H1 (cell line): ENCODE measurements at regions not wholly inside any gene's neighbourhood (a gene's known extent, or its start where the extent isn't known, plus 50 kb on each side); places are given as distances from the start of the nearest gene placed in this dataset.

ENCODE experiments used
- CTCF ChIA-PET: fragments of 300-600 bp; sonication (Branson Sonifier 250); formaldehyde crosslinking; loops from one replicate; lab custom pipeline; 2021; ENCODE audit not compliant: partially characterized antibody; lab: Charles Lee
- POLR2A ChIA-PET: fragments of 300-600 bp; sonication (Branson Sonifier 250); formaldehyde crosslinking; loops from one replicate; lab custom pipeline; 2021; ENCODE audit warnings: inconsistent platforms; ENCODE audit not compliant: partially characterized antibody; lab: Charles Lee
- DNase-seq, 2 experiments: peaks; one replicate each; pipeline versions ENCODE4 v3.0.0 to v3.0.0-alpha.2; 2010 to 2022; ENCODE audit warnings: low spot score in 2 of 2, low read depth in 1 of 2, mixed read lengths in 1 of 2
- FAIRE-seq: peaks from 2 replicates; lab custom pipeline; 2011; peaks lifted over from hg19 to GRCh38; lab: Jason Lieb, UNC
- H2AFZ ChIP-seq: 2 replicates; pipeline ENCODE4 v1.8.1; 2012; ENCODE audit warnings: low read length, inconsistent platforms
- H2AK5ac ChIP-seq: 2 replicates; pipeline ENCODE4 v1.6.1; 2013; ENCODE audit warnings: low read depth, low read length
- H2BK120ac ChIP-seq: replicated peaks from 2 replicates; pipeline ENCODE3; 2013; ENCODE audit warnings: low read depth, low read length, inconsistent platforms
- H2BK12ac ChIP-seq: 2 replicates; pipeline ENCODE4 v1.6.1; 2013; ENCODE audit warnings: low read depth, low read length
- H2BK15ac ChIP-seq: 2 replicates; pipeline ENCODE4 v1.6.1; 2013; ENCODE audit warnings: low read length
- H2BK20ac ChIP-seq: 2 replicates; pipeline ENCODE4 v1.6.1; 2013; ENCODE audit warnings: low read length
- H2BK5ac ChIP-seq: 2 replicates; pipeline ENCODE4 v1.6.1; 2013; ENCODE audit warnings: low read depth, low read length
- H3K14ac ChIP-seq: 2 replicates; pipeline ENCODE4 v1.6.1; 2013; ENCODE audit warnings: inconsistent platforms; ENCODE audit not compliant: insufficient read length
- H3K18ac ChIP-seq: 2 replicates; pipeline ENCODE4 v1.6.1; 2013; ENCODE audit warnings: low read length; ENCODE audit errors: extremely low read depth
- H3K23ac ChIP-seq: 2 replicates; pipeline ENCODE4 v1.6.1; 2013; ENCODE audit warnings: inconsistent platforms; ENCODE audit not compliant: insufficient read length
- H3K23me2 ChIP-seq: 2 replicates; pipeline ENCODE4 v1.6.1; 2013; ENCODE audit warnings: low read depth, low read length
- H3K27ac ChIP-seq: 2 replicates; pipeline ENCODE4 v1.6.1; 2011; ENCODE audit warnings: low read depth, low read length, inconsistent platforms
- H3K27me3 ChIP-seq, 4 experiments: replicated peaks in 1 of 4; 1 replicate in 1 of 4; 2 replicates in 3 of 4; pipeline versions ENCODE4 v1.6.1 to v1.8.1; 2011 to 2013; ENCODE audit warnings: low read length in 3 of 4, mild to moderate bottlenecking in 3 of 4, inconsistent platforms in 2 of 4, mixed read lengths in 2 of 4, moderate library complexity in 1 of 4; ENCODE audit not compliant: control insufficient read depth in 3 of 4, insufficient read depth in 3 of 4; ENCODE audit errors: extremely low read depth in 1 of 4
- H3K36me3 ChIP-seq, 4 experiments: 2 replicates each; pipeline versions ENCODE4 v1.6.1 to v1.8.1; 2011 to 2013; ENCODE audit warnings: mild to moderate bottlenecking in 4 of 4, low read length in 3 of 4, moderate library complexity in 2 of 4, control low read depth in 1 of 4, inconsistent platforms in 1 of 4; ENCODE audit not compliant: insufficient read depth in 4 of 4, control insufficient read depth in 2 of 4
- H3K4ac ChIP-seq: replicated peaks from 2 replicates; pipeline ENCODE3; 2013; ENCODE audit warnings: low read length, low read depth, mixed read lengths, inconsistent platforms; ENCODE audit not compliant: insufficient read length
- H3K4me1 ChIP-seq, 4 experiments: replicated peaks in 1 of 4; 1 replicate in 1 of 4; 2 replicates in 3 of 4; pipeline versions ENCODE4 v1.6.1 to v1.8.1; 2011 to 2013; ENCODE audit warnings: low read length in 3 of 4, inconsistent platforms in 2 of 4, mixed read lengths in 1 of 4; ENCODE audit not compliant: insufficient read depth in 4 of 4, control insufficient read depth in 3 of 4
- H3K4me2 ChIP-seq, 2 experiments: 2 replicates each; pipeline versions ENCODE4 v1.6.1 to v1.8.1; 2011 to 2013; ENCODE audit warnings: low read depth in 2 of 2, low read length in 2 of 2, control low read depth in 1 of 2, inconsistent platforms in 1 of 2, mild to moderate bottlenecking in 1 of 2; ENCODE audit not compliant: insufficient read depth in 1 of 2
- H3K4me3 ChIP-seq, 4 experiments: fragments of 200-600, 300-600 bp in 1 of 4; sonication (generic), shearing (Covaris generic), sonication (Bioruptor Twin) in 1 of 4; 2 replicates each; pipeline versions ENCODE4 v1.5.1 to v1.8.1; 2011 to 2016; ENCODE audit warnings: low read length in 4 of 4, low read depth in 3 of 4, control low read depth in 2 of 4, inconsistent platforms in 2 of 4, mild to moderate bottlenecking in 2 of 4, mixed read lengths in 1 of 4, moderate library complexity in 1 of 4; ENCODE audit not compliant: insufficient read depth in 2 of 4; ENCODE audit errors: extremely low read depth in 1 of 4
- H3K56ac ChIP-seq: replicated peaks from 2 replicates; pipeline ENCODE3; 2013; ENCODE audit warnings: low read depth, mild to moderate bottlenecking, mixed read lengths, low read length, inconsistent platforms; ENCODE audit not compliant: insufficient read length
- H3K79me1 ChIP-seq: 2 replicates; pipeline ENCODE4 v1.6.1; 2013; ENCODE audit warnings: low read depth, low read length, control low read depth
- H3K79me2 ChIP-seq, 2 experiments: 2 replicates each; pipeline versions ENCODE4 v1.6.1 to v1.8.1; 2012 to 2013; ENCODE audit warnings: low read length in 2 of 2, mild to moderate bottlenecking in 2 of 2, inconsistent platforms in 1 of 2; ENCODE audit not compliant: insufficient read depth in 2 of 2, control insufficient read depth in 1 of 2
- H3K9ac ChIP-seq, 4 experiments: replicated peaks in 1 of 4; 1 replicate in 1 of 4; 2 replicates in 3 of 4; pipeline versions ENCODE4 v1.6.1 to v1.8.1; 2011 to 2013; ENCODE audit warnings: low read depth in 3 of 4, low read length in 3 of 4, control low read depth in 2 of 4, mild to moderate bottlenecking in 2 of 4, moderate library complexity in 2 of 4, inconsistent platforms in 1 of 4; ENCODE audit errors: extremely low read depth in 1 of 4
- H3K9me3 ChIP-seq, 2 experiments: 2 replicates each; pipeline versions ENCODE4 v1.6.1 to v1.8.1; 2012 to 2013; ENCODE audit warnings: mild to moderate bottlenecking in 2 of 2, moderate library complexity in 2 of 2, control low read depth in 1 of 2, inconsistent platforms in 1 of 2, low read depth in 1 of 2, low read length in 1 of 2, mixed read lengths in 1 of 2; ENCODE audit not compliant: insufficient read depth in 2 of 2
- H4K20me1 ChIP-seq, 2 experiments: replicated peaks in 1 of 2; 2 replicates each; pipeline versions ENCODE3 to v1.8.1; 2011 to 2013; ENCODE audit warnings: inconsistent platforms in 2 of 2, low read length in 2 of 2, mild to moderate bottlenecking in 1 of 2; ENCODE audit not compliant: insufficient read depth in 2 of 2, control insufficient read depth in 1 of 2
- H4K5ac ChIP-seq: 2 replicates; pipeline ENCODE4 v1.6.1; 2013; ENCODE audit warnings: low read length, low read depth, mixed read lengths, inconsistent platforms; ENCODE audit not compliant: insufficient read length
- H4K8ac ChIP-seq: 2 replicates; pipeline ENCODE4 v1.8.0; 2013; ENCODE audit warnings: mild to moderate bottlenecking, moderate library complexity, low read length, inconsistent platforms; ENCODE audit not compliant: insufficient read depth; ENCODE audit errors: extremely low read depth
- H4K91ac ChIP-seq: replicated peaks from 2 replicates; pipeline ENCODE3; 2013; ENCODE audit warnings: low read length, mixed read lengths, inconsistent platforms; ENCODE audit not compliant: insufficient read length
- BRCA1 ChIP-seq: IDR thresholded peaks from 2 replicates; pipeline ENCODE4 v1.6.1; 2012; ENCODE audit warnings: low read depth, low read length, improper control_type of control experiment
- CBX5 ChIP-seq: fragments of 300-800, 300-1000 bp; sonication (generic); IDR thresholded peaks from 2 replicates; pipeline ENCODE4 v1.7.1; 2016; ENCODE audit warnings: antibody characterized with exemption, low read length, low read depth
- CTBP2 ChIP-seq: IDR thresholded peaks from 2 replicates; pipeline ENCODE4 v1.7.0; 2011; ENCODE audit warnings: borderline replicate concordance, mild to moderate bottlenecking, moderate library complexity, mixed read lengths, low read length; ENCODE audit not compliant: insufficient read depth, insufficient read length
- GABPA ChIP-seq: IDR thresholded peaks from 2 replicates; pipeline ENCODE4 v1.6.1; 2011; ENCODE audit warnings: mild to moderate bottlenecking, low read length, moderate library complexity, borderline replicate concordance; ENCODE audit not compliant: insufficient read depth
- HDAC2 ChIP-seq, 2 experiments: fragments of 300-600 bp in 1 of 2; sonication (generic) in 1 of 2; IDR thresholded peaks; 2 replicates each; pipeline ENCODE4 v1.6.1; 2011 to 2012; ENCODE audit warnings: low read depth in 2 of 2, low read length in 2 of 2, mild to moderate bottlenecking in 2 of 2, moderate library complexity in 2 of 2, borderline replicate concordance in 1 of 2, inconsistent platforms in 1 of 2
- KDM4A ChIP-seq: IDR thresholded peaks from one replicate; pipeline ENCODE4 v1.7.1; 2012; ENCODE audit warnings: low read depth, mild to moderate bottlenecking, moderate library complexity, low read length, inconsistent platforms; ENCODE audit not compliant: severe bottlenecking
- SP2 ChIP-seq: IDR thresholded peaks from 2 replicates; pipeline ENCODE4 v1.6.1; 2012; ENCODE audit warnings: mild to moderate bottlenecking, low read length, inconsistent platforms
- TAF1 ChIP-seq: IDR thresholded peaks from 2 replicates; pipeline ENCODE4 v1.6.1; 2011; ENCODE audit warnings: mild to moderate bottlenecking, low read depth, low read length
- TCF12 ChIP-seq: IDR thresholded peaks from 2 replicates; pipeline ENCODE4 v1.6.1; 2011; ENCODE audit warnings: low read depth, mild to moderate bottlenecking, low read length
- ZNF274 ChIP-seq: IDR thresholded peaks from 2 replicates; pipeline ENCODE4 v1.7.0; 2012; ENCODE audit warnings: low read length, borderline replicate concordance; ENCODE audit errors: extremely low read depth
- WGBS, 2 experiments: shearing (Covaris generic) in 1 of 2; methylation state at CpG; one replicate each; pipeline versions ENCODE4 v1.1.6 to v1.1.7; 2013 to 2015; ENCODE audit warnings: low lambda C conversion rate in 2 of 2, mixed read lengths in 2 of 2, inconsistent platforms in 1 of 2, low coverage in 1 of 2, missing lambda C conversion rate in 1 of 2; ENCODE audit not compliant: insufficient replicate concordance in 2 of 2, insufficient coverage in 1 of 2, insufficient read length in 1 of 2; ENCODE audit errors: extremely low coverage in 1 of 2, missing lambda C conversion rate in 1 of 2; 5-methylcytosine and 5-hydroxymethylcytosine counted together
- TF ChIP-seq, protein P1 (sequence below): IDR thresholded peaks from 2 replicates; pipeline ENCODE4 v1.6.1; 2011; ENCODE audit warnings: low read depth, mild to moderate bottlenecking, low read length; ENCODE audit not compliant: insufficient read depth
- TF ChIP-seq, protein P2 (sequence below), 3 experiments: IDR thresholded peaks; 1 replicate in 2 of 3; 2 replicates in 1 of 3; pipeline versions ENCODE4 v1.5.1 to v1.6.1; 2011; ENCODE audit warnings: low read length in 3 of 3, mild to moderate bottlenecking in 3 of 3, inconsistent platforms in 2 of 3, low read depth in 1 of 3, moderate library complexity in 1 of 3; ENCODE audit not compliant: insufficient read depth in 1 of 3; ENCODE audit errors: control extremely low read depth in 1 of 3

DNA sequence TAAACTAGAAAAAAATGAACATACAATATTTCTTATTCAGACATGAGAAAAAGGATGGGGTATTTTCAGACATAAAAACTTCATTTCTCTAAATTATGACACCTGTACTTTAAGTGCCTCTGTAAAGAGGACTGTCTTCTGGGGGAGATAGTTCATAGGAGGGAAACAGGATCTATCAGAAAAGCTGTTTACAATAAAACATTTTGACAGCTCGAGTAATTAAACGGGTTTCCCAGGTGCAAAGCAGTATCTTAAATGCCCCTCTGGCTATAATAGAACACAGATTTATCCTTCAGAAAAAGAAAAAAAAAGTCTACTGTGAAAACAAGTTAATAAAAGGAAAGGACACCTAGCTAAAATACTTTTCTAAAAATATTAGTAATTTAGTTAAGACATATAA is 311.4 kb upstream of the UBE2E3 start:
- POLR2A ChIA-PET: no interaction called here
- TF ChIP-seq TAF1 (no peak), KDM4A (no peak), GABPA (no peak), CBX5 (no peak), CTBP2 (no peak), BRCA1 (no peak), ZNF274 (no peak), TCF12 (no peak), HDAC2 (IDR thresholded peaks at IDR 0.05; ENCODE audit: borderline replicate concordance in 1 of 2, low read depth in 2 of 2, low read length in 2 of 2) (no peak), SP2 (no peak)
- TF ChIP-seq, protein P1, sequence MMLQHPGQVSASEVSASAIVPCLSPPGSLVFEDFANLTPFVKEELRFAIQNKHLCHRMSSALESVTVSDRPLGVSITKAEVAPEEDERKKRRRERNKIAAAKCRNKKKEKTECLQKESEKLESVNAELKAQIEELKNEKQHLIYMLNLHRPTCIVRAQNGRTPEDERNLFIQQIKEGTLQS: no peak
- TF ChIP-seq, protein P2, sequence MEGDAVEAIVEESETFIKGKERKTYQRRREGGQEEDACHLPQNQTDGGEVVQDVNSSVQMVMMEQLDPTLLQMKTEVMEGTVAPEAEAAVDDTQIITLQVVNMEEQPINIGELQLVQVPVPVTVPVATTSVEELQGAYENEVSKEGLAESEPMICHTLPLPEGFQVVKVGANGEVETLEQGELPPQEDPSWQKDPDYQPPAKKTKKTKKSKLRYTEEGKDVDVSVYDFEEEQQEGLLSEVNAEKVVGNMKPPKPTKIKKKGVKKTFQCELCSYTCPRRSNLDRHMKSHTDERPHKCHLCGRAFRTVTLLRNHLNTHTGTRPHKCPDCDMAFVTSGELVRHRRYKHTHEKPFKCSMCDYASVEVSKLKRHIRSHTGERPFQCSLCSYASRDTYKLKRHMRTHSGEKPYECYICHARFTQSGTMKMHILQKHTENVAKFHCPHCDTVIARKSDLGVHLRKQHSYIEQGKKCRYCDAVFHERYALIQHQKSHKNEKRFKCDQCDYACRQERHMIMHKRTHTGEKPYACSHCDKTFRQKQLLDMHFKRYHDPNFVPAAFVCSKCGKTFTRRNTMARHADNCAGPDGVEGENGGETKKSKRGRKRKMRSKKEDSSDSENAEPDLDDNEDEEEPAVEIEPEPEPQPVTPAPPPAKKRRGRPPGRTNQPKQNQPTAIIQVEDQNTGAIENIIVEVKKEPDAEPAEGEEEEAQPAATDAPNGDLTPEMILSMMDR (IDR thresholded peaks at IDR 0.05; ENCODE audit: control extremely low read depth in 1 of 3, insufficient read depth in 1 of 3, low read depth in 1 of 3, low read length in 3 of 3): no peak

More for the DNA sequence above, 311.4 kb upstream of the UBE2E3 start:
- Histone ChIP-seq H3K79me1 (no peaks in the 10 kb centered on the region), H3K27ac (no peak overlapping the region), H3K4me2 (no peak overlapping the region), H3K4ac (no peak overlapping the region), H4K91ac (no peak overlapping the region), H2AFZ (no peak overlapping the region), H2BK120ac (no peak overlapping the region), H4K8ac (no peak overlapping the region), H3K23me2 (no peaks in the 10 kb centered on the region), H3K27me3 (no peaks in the 10 kb centered on the region), H3K9ac (no peak overlapping the region), H3K18ac (no peak overlapping the region), H3K23ac (no peak overlapping the region), H2AK5ac (no peak overlapping the region), H3K4me1 (no peaks in the 10 kb centered on the region; a peak in 1 of 7 replicates), H3K56ac (no peak overlapping the region), H4K20me1 (no peaks in the 10 kb centered on the region), H2BK15ac (no peak overlapping the region), H3K9me3 (no peaks in the 10 kb centered on the region), H4K5ac (no peak overlapping the region), H2BK12ac (no peak overlapping the region), H2BK5ac (no peak overlapping the region), H3K4me3 (no peak overlapping the region), H3K79me2 (no peaks in the 10 kb centered on the region), H3K14ac (no peak overlapping the region), H3K36me3 (no peaks in the 10 kb centered on the region), H2BK20ac (no peak overlapping the region)
- CTCF ChIA-PET: no interaction called here
- FAIRE-seq (no peak), DNase-seq (no peak)
- WGBS, 2 experiments: 87% methylated on average over 2 of the region's 2 CpGs; no CpG with 5 or more reads in 1 of the 2 experiments
